Stimulated activated CD8-positive, alpha-beta memory T cell treated with anti-CD3 and anti-CD28 coated beads, Interleukin-4, amount 100 ng/mL, for 4 hours (primary cell): ENCODE measurements at regions not wholly inside any gene's neighbourhood (a gene's known extent, or its start where the extent isn't known, plus 50 kb on each side); places are given as distances from the start of the nearest gene placed in this dataset.

Experiments
- DNase-seq, 2 donors: peaks; one replicate each; pipeline ENCODE4 v3.0.0-alpha.2; 2020; ENCODE audit warnings: low read depth in 2 of 2, low spot score in 1 of 2

DNA sequence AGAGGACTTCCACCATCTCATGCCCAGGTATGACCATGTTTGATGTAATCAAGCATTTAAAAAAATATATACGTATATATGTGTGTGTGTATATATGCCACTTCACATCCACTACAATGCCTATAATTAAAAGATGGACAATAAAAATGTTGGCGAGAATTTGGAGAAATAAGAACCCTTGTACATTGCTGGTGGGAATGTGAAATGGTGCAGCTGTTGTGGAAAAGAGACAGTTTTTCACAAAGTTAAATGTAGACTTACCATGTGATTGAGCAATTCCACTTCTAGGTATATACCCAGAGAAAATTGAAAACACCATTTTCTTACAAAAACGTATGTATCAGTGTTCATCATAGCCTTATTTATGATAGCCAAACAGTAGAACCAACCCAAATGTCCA, 229.2 kb upstream of the WWC1 start:
- DNase-seq, result no peak

DNA sequence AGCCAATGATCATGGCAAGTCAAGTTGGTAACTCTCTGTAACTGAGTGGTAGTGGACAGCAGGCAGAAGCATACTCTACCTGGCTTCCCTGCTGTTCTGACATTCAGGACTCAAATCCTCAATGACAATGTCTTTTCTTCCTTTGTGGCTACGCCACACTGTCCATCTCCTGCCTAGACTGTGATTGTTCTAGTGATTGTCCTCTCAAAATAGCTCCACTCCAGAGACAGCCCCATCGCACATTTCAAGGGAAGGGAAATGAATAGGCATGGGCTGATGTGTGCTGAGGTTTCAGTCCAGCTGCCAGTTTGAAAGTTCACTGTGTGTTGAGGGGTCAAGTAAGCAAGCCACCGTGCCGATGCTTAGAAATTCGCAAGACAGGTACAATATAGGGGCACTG, 227.0 kb upstream of the WWC1 start:
- DNase-seq, result no peak

- no peak for DNase-seq
These were observed 226.4 kb upstream of the WWC1 start for GRCh38 chr5:168064933-168065622.

DNA sequence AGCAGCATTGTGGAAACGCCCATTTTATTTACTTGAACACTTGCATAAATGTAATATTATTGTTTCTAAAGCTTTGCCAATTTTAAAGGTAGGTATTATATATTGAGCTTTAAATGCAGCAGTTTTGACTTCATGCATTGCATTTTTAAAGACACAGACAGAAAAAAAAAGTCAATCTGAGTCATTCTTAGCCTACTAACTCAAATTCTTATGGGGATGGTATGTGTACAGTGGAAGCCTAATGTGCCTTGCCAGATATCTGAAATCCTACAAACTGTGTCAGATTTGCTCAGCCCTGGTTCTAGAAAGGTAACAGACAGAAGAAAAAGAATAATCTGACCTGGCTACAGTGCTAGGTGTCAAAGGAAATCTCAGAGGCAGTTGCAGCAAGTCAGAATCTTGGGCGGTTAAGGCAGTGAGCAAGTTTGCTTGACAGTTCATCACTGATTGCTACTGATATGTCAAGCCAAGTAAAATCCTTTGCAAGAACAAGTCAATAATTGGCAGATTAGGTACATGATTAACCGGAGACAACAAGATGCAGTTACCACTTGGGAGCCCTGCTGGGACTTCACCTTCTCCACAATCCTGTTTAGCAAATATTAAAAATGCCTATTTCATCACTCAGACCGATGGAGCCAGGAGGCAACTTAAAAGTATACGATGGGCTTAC, 224.8 kb upstream of the WWC1 start:
- DNase-seq, result no peak

- DNase-seq, result no peak
These were observed 220.7 kb upstream of the WWC1 start for GRCh38 chr5:168070761-168071160.

GRCh38 chr5:168072665-168073064, 218.8 kb upstream of the WWC1 start:
- no peak for DNase-seq

DNA sequence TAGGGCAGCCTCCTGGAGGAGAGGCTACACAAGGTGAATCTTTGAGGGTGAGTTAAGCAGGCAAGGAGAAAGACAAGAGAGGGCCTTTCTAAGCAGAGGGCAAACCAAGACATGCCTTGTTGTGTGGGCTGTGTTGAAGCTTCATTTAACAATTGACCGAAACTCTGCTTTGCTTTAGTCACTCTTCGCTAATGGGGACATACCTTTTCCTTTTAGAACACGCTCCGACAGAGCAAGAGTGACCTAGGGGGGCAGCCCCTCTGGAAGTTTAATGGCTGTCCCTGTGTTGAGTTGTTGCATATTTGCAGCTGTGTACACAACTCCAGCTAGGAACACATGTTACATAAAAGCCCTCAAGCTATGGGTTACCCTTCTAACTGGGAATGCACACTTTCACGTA, 218.1 kb upstream of the WWC1 start:
- no peak for DNase-seq

- DNase-seq, result no peak
These were observed 217.2 kb upstream of the WWC1 start for GRCh38 chr5:168073991-168074800.

DNA sequence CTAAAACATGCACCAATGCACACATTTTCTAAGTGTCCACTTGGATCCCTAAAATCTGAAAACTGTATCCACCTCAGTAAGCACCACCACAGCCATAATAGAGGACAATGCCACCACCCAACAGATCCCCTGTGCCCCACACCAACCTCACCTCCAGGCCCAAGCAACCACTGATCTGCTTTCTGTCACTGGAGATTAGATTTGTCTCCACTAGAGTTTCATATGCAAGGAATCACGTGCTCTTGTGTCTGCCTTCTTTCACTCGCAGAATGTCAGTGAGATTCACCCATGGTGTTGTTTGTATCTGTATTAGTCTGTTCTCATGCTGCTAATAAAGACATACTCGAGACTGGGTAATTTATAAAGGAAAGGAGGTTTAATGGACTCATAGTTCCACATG, 216.1 kb upstream of the WWC1 start:
- DNase-seq, result no peak

- no peak for DNase-seq
These were observed 214.9 kb upstream of the WWC1 start for GRCh38 chr5:168076561-168076991.

DNA sequence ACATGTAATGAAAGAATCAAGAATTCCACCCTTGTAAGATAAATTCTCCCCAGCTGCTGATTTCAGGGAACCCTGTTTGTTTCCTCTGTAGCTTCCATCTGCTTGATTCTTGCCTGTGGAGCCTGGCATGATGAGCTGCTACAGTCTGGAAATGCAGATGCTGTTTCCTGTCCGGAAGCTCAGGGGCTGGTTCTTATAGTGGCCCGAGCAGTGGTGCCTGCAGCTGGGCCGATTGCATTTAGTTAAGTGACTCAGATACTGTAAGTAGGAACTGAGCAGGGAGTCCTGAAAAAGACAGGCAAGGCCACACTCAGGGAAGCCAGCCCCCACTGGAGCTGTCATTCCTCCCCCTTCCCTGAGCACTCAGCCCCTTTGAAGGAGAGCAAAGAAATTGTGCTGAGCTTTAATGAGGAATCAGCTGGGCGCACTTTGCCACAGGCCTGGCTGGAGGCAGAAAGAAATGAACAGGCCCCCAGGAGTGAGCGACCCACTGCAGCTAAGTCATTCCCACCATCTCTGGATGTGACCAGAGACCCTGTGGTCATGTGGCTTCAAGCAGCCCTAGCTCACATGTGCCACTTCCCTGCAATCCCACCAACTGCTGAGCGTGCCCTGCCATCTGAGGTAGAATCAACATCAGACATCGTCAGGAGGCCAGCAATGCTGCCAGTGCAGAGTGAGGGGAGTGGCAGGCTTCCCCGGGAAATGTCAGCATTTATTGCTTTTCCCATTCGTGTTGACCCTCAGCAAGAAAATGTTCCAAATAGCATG, 206.0 kb upstream of the WWC1 start:
- no peak for DNase-seq

DNA sequence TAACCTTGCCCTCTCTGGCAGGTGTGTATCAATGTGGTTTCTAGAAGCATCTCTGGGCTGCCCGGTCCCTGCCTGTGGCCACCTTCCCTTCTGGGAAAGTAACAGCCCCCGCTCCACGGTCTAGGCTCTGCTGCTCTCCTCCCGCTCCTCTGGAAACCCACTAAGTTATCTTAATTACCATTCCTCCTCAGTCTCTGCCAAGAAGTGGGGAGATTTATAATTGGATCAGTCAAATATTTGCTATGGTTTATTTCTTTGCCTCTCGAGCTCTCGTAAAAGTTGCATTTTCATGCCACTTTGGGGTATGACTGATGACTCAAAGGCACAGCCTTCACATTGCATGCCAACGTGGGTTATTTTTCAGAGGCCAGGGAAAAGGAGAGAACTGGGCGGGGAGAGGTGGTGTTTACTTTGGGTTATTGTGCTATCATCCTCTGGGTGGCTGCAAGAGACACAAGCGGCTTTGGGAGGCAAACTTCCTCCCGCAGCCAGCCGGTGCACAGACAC, 205.3 kb upstream of the WWC1 start:
- DNase-seq, result no peak

GRCh38 chr5:168086746-168087145, 204.7 kb upstream of the WWC1 start:
- no peak for DNase-seq

DNA sequence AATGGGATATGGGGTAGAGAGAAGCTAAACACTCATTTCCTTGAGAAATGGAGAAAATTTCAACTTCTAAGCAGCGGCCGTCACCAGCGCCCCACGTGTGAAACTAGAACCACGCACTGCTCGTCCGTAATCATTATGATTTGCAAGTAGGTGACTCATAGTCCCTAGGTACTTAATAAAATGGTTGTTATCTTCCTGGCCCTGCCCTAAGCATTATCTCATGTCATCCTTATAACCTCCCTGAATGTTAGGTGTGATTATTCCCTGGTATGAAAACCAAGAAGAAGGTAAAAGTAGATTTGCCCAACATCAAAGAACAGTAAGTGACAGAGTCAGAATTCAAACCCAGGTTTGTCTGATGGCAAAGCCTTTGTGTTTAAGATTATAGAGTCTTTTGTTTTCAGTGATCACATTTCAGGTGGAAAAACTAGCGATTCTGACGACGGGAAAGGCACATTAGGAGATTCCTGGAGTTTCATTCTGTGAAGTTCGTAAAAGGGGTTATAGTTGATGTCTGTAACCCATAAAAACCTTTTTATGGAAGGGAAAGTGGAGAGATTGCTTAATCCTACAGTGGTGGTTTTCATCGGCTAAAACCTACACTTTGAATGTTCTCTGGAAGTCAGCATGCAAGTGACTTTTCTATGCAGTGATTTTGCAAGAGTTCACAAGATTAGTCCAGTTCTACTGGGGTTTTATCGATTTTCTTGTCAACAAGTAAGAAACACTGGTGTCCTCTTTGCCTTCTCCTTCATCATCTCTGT, 202.9 kb upstream of the WWC1 start:
- DNase-seq, result no peak

DNA sequence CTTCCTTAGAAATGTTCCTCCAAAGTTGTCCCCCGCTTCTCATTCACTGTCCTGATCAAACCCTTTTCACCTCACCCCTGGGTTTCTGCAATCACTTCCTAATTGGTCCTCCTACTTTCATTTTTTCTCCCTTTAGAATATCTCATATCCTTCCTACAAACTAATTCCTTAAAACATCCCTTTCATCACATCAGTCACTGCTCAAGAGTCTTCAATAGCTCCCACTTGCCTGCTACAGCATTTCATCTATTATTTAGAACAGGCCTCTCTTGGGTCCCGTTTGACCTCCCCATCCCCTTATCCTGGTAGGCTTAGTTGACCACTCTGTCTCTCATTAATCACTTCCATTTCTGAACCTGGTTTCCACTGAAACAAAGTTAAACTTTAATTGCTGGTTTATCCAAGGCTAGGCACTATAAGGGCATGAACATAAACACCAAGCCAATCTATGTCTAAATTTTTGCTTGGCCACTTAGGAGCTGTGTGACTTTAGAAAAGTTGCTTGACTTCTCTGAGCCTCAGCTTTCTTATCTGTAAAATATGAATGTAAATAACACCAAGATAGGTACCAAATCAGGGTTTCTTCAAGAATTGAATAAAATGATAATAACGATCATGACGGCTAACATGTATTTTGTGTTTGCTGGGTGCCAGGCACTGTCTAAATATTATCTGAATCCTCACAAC, 202.1 kb upstream of the WWC1 start:
- no peak for DNase-seq

DNA sequence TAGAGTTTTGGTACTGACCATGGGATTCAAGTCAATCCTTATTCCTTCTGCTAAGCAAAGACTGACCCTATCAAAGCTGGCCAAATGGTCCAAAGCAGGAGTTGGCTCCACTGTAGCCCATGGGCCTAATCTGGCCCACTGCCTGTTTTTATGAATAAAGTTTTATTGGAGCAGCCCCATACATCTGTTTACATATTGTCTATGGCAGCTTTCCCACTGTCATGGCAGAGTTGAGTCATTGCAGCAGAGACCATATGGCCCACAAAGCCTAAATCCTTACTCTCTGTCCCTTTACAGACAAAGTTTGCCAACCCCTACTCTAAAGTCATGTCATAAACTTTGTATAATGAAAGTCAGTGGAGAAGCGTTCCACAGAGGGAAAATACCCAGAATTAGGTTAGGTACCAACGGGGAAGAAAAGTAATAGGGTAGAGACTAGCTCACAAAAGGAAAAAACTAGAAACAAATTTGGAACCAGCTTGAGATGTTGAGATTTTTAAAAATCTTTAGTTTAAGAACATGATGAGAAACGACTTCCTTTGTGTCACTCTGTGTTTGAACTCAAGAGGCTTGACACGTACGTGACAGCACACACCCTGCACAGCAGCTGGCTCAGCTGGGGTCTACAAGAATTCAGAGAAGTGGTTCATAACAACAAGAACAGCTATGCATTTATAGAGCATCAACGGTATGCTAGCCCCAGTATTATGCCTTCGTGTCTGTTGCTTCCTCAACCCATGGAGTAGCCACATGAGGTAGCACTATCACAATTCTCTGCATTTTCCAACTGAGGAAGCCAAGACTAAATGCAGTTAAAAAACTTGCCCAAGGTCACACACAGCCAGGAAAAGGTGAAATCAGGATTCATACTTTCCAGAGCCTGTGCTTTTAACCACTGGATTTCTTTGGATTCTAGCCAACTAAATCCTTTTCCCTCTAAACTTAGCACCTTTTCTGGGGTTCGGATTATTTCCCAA, 198.9 kb upstream of the WWC1 start:
- DNase-seq, result no peak

GRCh38 chr5:168093200-168093910, 198.1 kb upstream of the WWC1 start:
- no peak for DNase-seq

GRCh38 chr5:168096525-168096924, 194.9 kb upstream of the WWC1 start:
- no peak for DNase-seq
